ENCODE measurements at regions not wholly inside any gene's neighbourhood (a gene's known extent, or its start where the extent isn't known, plus 50 kb on each side); places are given as distances from the start of the nearest gene placed in this dataset.

DNA sequence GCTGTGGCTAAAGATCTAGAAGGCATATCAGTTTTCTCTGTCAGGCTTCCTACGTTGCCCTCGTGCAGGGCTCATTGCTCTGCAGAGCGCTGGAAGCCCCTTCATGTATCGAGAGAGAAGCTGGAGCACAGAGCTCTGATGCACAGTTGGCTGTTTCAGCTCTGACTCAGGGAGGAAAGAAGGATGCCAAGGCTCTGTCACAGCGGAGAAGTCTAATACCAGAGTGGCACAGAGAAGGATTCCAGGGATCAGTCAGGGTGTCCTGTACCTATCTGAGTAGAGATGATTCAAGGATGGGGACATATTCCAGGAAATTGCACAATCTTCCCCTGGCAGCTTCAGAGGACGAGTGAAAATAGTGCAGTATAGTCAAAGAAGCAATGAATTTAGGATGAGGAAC lies 179.2 kb upstream of the FMN2 start:
- in situ Hi-C loops (cut with HindIII; ENCODE audit: low sequenced_read_pairs) = no loop called here

DNA sequence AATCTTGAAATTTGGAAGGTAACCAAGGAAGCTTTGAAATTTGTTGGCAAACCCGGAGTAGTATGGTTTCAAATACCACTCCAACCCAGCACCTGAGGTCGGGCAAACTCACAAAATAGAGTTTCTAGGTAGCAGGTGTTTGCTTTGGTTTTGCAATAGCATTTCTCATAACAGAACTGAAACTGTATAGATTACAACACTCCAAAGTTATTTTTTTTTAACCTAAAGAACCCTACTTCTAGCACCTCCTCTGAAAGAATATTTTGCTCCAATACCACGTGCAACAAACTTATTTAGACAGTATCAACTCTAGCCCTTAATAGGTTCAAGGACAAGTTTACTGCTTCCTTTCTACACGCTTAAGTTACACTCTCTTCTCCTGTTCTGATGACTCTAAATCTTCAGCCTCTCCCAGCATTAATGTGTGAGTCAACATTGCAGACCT lies 178.5 kb upstream of the FMN2 start:
- in situ Hi-C loops (cut with HindIII; ENCODE audit: low sequenced_read_pairs) = no loop called here

DNA sequence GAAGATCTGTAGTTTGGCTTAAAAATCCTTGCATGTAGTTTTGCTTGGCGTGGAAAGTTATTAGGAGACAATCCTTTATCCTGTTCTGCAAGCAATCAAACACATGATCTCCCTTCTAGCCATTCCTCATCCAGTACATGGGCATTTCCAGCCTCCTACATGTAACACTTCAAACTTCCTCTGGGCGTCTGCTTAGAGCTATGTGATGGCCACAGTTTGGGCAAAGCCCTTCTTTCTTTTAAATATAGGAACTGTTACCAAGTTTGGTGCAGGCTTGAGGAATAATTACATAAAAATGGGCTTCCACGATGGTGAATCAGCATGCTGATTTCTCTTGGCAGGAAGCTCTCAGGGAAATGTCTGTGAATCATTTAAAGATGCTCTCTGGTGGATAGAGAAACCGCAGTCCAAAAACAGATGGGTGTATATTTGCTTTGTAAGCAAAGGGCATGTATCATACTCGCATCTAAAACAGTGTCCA lies 176.9 kb upstream of the FMN2 start:
- in situ Hi-C loops (cut with HindIII; ENCODE audit: low sequenced_read_pairs) = no loop called here

DNA sequence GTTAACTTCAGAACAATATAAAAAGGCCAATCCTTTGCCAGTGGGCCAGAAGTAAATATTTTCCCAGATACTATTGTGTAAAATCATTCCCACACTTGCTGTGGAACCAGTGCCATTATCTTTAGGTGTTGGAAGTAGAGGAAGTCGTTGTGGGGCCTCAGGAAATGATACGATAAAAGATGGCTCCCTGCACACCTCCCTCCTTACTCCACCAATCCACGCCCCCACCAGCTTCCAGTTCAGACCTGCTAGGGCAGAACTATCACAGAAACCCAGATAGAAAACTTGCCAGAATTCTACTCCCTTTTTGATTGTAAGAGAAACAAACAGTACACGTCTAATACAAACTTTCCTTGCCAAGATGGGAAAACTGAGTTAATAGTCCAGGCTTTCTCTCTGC lies 173.0 kb upstream of the FMN2 start:
- in situ Hi-C loops (cut with HindIII; ENCODE audit: low sequenced_read_pairs) = no loop called here

DNA sequence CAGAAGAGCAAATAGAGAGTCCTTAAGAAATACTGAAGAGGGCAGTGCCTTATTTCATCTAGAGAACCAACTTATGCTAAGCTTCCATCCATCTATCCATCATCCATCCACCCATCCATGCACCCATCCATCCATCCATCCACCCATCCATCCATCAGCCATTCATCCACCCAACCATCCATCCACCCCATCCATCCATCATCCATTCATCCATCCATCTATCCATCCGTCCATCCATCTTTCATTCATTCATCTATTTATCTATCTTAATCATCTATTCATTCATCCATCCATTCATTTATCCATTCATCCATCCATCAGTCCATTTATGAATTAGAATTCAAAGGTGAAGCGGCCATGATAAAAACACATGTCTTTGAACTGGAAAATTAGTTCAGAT lies 171.5 kb upstream of the FMN2 start:
- in situ Hi-C loops (cut with HindIII; ENCODE audit: low sequenced_read_pairs) = no loop called here

DNA sequence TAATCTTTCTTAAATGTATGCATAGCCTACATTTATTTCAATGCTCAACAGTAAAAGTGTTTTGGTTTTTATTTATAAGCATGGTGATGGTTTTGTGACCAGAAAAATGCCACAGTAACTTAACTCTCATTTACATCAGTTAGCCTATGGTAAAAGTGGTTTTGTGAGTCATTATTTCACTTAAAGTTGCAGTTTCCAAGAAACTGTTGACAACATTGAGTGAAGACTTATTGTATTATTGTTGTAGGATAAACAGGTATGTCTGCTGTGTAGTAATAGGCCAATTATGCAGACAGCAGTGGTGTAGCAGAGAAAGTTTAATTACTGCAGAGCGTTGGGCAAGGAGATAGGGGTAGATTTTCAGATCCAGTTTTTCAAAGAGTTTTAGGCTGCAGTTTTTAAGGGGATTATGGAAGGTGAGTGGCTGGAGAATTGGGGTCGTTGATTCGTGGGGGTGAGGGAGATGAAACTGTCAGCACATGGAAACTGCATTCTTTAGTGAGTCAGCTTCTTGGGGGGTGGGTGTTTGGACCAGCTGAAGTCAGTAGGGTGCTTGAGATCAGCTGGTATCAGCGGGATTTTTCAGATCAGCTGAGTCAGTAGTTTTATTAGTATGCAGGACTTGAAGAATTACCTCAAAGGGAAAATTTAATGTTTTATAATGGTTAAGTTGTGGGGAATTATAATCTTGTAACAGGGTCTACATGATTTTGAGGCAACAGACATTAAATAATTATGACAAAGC lies 168.7 kb upstream of the FMN2 start:
- in situ Hi-C loops (cut with HindIII; ENCODE audit: low sequenced_read_pairs) = no loop called here

DNA sequence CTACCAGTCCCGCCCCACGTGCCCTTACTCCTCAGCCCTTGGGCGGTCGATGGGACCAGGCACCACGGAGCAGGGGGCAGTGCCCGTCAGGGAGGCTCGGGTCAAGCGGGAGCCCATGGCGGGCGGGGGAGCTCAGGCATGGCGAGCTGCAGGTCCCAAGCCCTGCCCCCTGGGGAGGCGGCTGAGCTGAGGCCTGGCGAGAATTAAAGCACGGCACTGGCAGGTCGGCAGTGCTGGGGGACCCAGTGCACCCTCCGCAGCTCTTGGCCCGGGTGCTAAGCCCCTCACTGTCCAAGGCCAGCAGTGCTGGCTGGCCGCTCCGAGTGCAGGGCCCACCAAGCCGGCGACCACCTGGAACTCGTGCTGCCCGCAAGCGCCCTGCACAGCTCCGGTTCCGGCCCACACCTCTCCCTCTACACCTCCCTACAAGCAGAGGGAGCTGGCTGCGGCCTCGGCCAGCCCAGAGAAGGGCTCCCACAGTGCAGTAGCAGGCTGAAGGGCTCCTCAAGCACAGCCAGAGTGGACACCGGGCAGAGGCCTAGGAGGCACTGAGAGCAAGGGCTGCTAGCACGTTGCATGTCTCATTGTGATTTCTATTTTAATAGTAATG lies 166.8 kb upstream of the FMN2 start:
- in situ Hi-C loops (cut with HindIII; ENCODE audit: low sequenced_read_pairs) = no loop called here

DNA sequence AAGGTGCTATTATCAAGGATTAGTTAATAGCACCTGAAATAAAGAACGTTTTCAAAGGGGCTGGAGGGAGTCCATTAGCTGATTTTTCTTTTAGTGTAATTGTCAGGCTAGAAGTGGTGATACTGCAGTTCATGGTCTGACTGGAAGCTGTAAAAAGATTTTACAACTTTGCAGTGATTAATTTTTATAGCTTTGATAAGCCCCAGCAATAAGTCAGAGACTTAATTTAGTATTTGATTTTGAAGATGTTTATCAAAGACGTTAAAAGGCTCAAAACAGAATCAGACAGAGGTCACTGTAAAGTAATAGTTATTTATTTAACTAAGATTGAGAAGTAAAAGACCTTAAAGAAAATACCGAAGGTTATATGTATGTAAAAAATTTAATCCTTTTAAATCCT lies 165.5 kb upstream of the FMN2 start:
- in situ Hi-C loops (cut with HindIII; ENCODE audit: low sequenced_read_pairs) = no loop called here

DNA sequence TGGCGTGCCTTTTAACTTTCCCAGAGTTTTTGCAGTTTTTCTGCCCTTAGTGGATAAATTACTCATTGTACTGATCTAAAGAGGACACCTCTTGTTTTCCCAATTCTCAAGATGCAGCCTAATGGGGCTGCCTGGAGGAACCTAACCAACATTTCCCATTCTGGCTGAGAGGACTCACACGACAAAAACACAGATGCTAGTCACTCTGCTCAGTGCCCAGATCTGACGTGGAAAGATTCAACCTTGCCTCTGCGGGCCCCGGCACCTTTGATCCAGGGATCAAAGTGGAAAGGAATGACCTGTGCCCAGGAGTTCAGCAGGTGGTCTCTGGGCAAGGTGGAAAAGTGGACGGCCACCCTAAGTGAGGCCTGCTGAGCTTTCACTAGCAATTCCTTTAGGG lies 162.4 kb upstream of the FMN2 start:
- in situ Hi-C loops (cut with HindIII; ENCODE audit: low sequenced_read_pairs) = no loop called here

DNA sequence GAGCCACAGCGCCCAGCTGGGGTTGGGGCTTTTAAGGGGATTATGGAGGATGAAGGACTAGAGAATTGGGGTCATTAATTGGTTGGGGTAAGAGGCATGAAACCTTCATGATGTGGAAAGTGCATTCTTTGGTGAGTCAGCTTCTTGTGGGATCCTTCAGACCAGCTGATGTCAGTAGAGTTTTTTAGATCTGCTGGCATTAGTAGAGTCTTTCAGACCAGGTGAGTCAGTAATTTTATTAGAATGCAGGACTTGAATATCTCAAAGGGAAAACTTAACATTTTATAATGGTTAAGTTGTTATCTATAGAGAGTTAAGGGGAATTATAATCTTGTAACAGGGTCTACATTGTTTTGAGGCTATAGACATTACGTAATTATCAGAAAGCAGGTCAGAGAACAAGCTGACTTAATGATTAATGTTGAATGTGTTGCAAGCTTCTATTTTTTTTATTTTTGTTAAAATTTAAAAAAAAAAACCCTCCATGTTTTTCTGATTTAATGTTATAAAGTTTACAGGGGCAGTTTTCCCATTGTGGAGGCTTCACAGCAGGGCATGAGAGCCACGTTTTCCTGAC lies 160.9 kb upstream of the FMN2 start:
- in situ Hi-C loops (cut with HindIII; ENCODE audit: low sequenced_read_pairs) = no loop called here

DNA sequence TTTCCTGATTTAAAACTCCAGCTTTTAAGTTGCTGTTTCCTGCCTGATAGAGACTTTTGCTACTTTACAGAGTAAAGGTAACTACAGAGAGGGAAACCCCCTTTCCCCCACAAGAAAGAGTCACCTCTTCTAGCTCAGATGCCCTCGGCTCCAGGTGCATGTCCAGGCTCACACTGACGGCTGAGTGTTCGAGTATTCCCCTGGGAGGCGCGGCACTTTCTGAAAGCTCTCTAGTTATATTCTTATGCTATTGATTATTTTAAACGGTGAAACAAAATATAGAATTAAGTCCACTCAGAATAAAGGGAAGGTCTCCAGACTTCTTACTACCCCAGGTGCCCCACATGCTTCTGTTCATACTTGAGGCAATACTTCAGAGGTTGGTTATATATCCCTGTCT lies 160.3 kb upstream of the FMN2 start:
- in situ Hi-C loops (cut with HindIII; ENCODE audit: low sequenced_read_pairs) = no loop called here

DNA sequence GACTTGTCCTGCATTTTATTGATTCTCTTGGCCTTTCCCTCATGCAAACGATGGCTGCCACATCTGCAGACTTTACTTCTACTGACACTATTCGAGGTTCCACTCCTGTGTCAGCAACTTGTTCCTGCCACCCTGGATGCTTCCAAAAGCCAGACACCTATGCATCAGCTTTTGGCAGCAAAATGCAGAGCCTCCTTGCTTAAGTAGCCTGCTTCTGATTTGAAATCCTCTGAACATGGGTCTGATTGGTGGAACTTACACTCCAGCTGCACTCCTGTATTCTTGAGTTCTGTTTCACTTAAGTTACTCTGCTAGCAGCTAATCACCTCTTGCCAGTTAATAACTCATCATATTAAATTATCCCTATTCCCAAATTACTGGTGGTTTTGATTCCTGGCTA lies 152.1 kb upstream of the FMN2 start:
- in situ Hi-C loops (cut with HindIII; ENCODE audit: low sequenced_read_pairs) = no loop called here

DNA sequence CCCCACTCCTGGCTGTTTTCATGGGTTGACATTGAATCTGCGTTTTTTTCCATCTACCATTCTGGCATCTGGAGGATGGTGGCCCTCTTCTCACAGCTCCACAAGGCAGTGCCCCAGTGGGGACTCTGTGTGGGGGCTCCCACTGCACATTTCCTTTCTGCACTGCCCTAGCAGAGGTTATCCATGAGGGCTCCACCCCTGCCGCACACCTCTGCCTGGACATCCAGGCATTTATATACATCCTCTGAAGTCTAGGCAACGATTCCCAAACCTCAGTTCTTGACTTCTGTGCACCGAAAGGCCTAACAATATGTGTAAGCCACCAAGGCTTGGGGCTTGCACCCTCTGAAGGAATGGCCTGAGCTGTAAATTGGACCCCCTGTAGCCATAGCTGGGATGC lies 147.9 kb upstream of the FMN2 start:
- in situ Hi-C loops (cut with HindIII; ENCODE audit: low sequenced_read_pairs) = no loop called here

DNA sequence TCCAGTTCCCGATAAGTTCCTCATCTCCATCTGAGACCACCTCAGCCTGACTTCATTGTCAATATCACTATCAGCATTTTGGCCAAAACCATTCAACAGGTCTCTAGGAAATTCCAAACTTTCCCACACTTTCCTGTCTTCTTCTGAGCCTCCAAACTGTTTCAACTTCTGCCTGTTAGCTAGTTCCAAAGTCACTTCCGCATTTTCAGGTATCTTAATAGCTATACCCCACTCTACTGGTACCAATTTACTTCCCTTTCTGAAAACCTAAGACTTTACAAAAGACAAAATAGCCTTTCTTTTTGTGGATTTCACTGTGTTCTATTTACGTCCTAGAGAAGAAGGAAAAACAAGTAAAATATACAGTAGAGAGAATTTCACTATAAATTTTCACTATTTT lies 147.0 kb upstream of the FMN2 start:
- in situ Hi-C loops (cut with HindIII; ENCODE audit: low sequenced_read_pairs) = no loop called here

DNA sequence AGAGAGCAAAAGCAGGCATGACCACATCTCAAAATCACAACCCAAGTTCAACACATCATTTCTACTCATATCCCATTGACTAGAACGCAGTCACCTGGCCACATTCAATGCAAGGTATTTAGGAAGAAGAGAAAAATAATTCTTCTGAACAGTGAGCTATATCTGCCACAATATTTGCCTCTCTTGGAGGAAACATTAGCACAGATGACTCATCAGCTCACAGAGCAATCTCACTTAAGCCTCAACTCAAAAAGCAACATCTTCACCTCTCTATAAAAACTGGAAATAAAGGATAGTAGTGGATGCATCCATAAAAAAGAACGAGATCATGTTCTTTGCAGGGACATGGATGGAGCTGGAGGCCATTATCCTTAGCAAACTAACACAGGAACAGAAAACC lies 143.9 kb upstream of the FMN2 start:
- in situ Hi-C loops (cut with HindIII; ENCODE audit: low sequenced_read_pairs) = no loop called here

DNA sequence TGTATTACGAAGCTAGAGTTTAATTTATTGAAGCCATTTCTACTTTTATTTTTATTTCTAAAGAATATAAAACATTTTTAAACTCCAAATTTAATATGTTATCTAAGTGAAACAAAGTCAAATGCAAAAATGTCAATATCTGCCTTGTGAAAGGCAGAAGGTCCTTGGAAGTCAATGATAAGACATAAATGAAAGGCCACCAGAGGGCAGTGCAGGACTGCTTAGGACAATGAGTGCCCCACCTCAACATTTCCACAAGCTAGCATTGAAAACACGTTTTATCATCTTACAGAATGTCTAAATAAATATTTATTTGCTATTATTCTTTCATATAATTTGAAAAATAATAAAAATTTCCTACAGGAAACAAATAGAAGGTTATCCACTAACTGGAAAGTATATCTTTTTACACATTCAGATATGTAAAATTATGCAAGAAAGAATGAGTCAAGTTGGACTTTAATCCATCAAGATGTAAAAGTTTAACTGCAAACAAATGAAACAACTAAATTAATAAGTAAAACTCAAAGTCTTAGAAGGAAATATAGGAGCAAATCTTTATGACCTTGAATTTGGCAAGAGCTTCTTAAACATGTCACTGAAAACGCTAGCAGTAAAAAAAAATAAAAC lies 140.1 kb upstream of the FMN2 start:
- in situ Hi-C loops (cut with HindIII; ENCODE audit: low sequenced_read_pairs) = no loop called here

DNA sequence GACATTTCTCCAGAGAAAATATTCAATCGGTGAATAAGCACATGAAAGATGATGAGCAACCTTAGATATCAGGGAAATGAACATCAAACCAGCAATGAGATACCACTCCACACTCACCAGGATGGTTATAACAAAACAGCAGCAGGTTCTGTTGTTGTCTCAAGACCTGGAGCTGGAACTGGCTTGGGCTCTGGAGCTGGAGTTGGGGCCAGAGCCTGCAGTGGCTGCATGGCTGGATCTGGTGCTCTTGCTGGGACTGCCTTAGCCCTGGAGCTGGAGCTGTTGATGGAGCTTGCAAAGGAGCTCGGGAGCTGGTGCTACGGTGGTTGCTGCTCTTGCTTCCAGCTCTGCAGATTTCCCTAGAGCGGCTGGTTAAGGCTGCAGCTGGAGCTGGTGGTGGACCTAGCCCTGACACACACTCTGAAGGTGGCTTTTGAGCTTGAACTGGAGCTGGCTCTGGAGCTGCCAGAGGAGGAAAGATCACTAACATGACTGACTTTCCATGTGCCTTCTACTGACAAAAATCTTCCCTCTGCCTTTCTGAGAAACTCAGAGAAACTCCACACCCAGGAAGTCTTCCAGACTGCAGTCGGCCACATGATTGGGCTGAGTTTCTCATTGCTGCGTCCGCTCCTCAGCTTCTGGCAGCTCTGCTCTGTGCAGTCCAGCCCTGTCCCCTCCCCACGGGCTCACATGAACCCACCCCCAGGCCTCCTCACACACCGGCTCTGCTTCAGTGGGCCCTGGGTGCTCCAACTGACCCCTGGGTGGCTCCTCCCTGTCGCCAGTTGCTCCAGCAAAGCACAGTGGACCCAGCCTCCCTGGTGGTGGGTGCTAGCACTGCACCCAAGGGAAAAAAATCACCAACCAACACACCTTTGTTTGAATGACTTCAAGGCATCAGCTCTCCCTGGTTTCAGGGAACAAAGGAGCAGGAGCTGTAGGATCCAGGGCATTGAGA lies 139.1 kb upstream of the FMN2 start:
- in situ Hi-C loops (cut with HindIII; ENCODE audit: low sequenced_read_pairs) = no loop called here

DNA sequence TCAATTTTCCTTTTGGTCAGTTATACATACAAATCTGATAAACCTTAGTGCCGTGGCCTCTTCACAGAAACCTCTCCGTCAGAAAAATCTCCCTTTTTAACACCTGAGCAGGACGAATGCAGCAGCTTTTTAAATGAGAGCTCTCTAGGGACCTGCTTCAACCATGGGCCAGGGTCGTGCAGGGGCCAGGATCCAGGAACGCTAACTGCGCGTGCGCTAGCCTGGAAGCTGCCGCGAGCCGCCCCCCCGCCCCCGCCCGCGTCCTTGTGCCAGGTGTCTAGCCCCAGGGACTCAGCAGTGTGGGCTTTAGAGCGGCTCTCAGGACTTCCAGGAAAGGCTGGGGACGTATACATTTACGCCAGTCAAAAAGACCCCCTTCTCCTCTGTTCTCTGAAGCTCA lies 136.8 kb upstream of the FMN2 start:
- in situ Hi-C loops (cut with HindIII; ENCODE audit: low sequenced_read_pairs) = no loop called here

DNA sequence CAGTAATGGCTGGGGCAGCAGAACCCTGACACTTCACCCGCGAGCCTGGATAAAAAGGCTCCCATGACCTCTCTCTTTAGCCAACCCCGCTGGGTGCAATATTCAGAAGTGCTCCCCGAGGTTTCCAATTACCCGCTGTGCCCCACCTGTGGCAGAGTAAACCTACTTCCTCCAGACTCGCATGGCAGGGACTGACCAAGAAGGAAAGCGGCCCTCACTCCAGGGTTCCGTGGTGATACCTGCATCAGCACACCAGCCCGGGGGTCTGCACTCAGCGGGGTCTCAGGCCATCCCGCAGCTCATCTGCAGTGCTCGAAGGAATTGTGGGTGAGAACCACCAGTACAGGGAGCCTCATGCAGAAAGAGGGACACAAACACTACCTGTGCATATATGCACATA lies 136.3 kb upstream of the FMN2 start:
- in situ Hi-C loops (cut with HindIII; ENCODE audit: low sequenced_read_pairs) = no loop called here

DNA sequence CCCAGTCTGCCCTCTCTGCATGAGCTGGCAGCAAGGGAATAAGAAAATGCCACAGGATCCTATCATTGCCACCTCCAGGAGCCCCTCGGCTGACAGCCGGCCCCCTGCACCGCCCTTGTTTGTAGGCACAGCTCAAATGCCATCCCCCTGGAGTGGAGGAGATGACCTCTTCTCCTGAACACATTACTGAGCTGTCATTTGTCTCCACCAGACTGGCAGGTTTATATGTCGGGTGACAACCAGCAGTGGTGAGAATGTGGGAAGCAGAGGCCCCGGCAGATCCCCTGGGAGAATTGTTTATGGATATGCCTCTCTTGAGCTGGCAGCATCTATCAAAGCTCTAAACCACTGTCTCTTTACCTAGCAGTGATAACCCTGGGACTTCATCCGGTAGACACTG lies 135.4 kb upstream of the FMN2 start:
- in situ Hi-C loops (cut with HindIII; ENCODE audit: low sequenced_read_pairs) = no loop called here

DNA sequence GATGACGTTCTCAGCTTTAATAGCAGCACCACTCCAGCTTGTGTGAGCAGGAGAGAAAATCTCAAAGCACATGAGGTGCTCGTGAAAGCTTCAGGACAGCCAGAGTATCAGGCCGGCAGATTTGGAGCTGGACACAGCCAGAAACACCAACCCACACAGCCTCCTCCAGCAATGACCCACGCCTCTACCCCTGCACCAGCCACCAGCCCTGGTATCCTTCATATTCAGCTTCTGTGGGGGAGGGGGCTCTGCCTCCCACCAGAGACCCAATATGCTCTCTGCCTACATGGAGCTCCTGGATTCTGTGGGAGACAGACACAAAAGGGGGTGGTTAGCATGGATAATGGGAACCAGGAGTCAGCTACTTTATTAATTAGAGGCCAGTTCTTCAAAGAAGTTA lies 133.6 kb upstream of the FMN2 start:
- in situ Hi-C loops (cut with HindIII; ENCODE audit: low sequenced_read_pairs) = no loop called here

Data from endothelial cell of hepatic sinusoid (primary cell).